ENCODE measurements at regions not wholly inside any gene's neighbourhood (a gene's known extent, or its start where the extent isn't known, plus 50 kb on each side); places are given as distances from the start of the nearest gene placed in this dataset.

GRCh38 chr1:213389061-213389581 lies 338.1 kb downstream of the RPS6KC1 start:
- in situ Hi-C loops (cut with MboI; ENCODE audit: low sequenced_read_pairs, unreplicated experiment): no loop called here
- TF ChIP-seq, protein P1, sequence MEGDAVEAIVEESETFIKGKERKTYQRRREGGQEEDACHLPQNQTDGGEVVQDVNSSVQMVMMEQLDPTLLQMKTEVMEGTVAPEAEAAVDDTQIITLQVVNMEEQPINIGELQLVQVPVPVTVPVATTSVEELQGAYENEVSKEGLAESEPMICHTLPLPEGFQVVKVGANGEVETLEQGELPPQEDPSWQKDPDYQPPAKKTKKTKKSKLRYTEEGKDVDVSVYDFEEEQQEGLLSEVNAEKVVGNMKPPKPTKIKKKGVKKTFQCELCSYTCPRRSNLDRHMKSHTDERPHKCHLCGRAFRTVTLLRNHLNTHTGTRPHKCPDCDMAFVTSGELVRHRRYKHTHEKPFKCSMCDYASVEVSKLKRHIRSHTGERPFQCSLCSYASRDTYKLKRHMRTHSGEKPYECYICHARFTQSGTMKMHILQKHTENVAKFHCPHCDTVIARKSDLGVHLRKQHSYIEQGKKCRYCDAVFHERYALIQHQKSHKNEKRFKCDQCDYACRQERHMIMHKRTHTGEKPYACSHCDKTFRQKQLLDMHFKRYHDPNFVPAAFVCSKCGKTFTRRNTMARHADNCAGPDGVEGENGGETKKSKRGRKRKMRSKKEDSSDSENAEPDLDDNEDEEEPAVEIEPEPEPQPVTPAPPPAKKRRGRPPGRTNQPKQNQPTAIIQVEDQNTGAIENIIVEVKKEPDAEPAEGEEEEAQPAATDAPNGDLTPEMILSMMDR (IDR thresholded peaks at IDR 0.05; ENCODE audit: borderline replicate concordance, control extremely low read depth, extremely low read depth, insufficient read depth, missing control alignments): no peak
- DNase-seq (ENCODE audit: low spot score): no peak

GRCh38 chr1:213391445-213391844 lies 340.4 kb downstream of the RPS6KC1 start:
- in situ Hi-C loops (cut with MboI; ENCODE audit: low sequenced_read_pairs, unreplicated experiment): no loop called here
- DNase-seq (ENCODE audit: low spot score): no peak
- TF ChIP-seq, protein P1 (IDR thresholded peaks at IDR 0.05; ENCODE audit: borderline replicate concordance, control extremely low read depth, extremely low read depth, insufficient read depth, missing control alignments): no peak

- DNase-seq (ENCODE audit: low spot score): no peak
- in situ Hi-C loops (cut with MboI; ENCODE audit: low sequenced_read_pairs, unreplicated experiment): no loop called here
- TF ChIP-seq, protein P1 (IDR thresholded peaks at IDR 0.05; ENCODE audit: borderline replicate concordance, control extremely low read depth, extremely low read depth, insufficient read depth, missing control alignments): no peak
Observed at GRCh38 chr1:213393860-213394259, 342.8 kb downstream of the RPS6KC1 start.

GRCh38 chr1:213394837-213395236 lies 343.8 kb downstream of the RPS6KC1 start:
- TF ChIP-seq, protein P1 (IDR thresholded peaks at IDR 0.05; ENCODE audit: borderline replicate concordance, control extremely low read depth, extremely low read depth, insufficient read depth, missing control alignments): no peak
- DNase-seq (ENCODE audit: low spot score): no peak
- in situ Hi-C loops (cut with MboI; ENCODE audit: low sequenced_read_pairs, unreplicated experiment): no loop called here

GRCh38 chr1:213397638-213398037 lies 346.6 kb downstream of the RPS6KC1 start:
- DNase-seq (ENCODE audit: low spot score): no peak
- in situ Hi-C loops (cut with MboI; ENCODE audit: low sequenced_read_pairs, unreplicated experiment): no loop called here
- TF ChIP-seq, protein P1 (IDR thresholded peaks at IDR 0.05; ENCODE audit: borderline replicate concordance, control extremely low read depth, extremely low read depth, insufficient read depth, missing control alignments): no peak

- TF ChIP-seq, protein P1 (IDR thresholded peaks at IDR 0.05; ENCODE audit: borderline replicate concordance, control extremely low read depth, extremely low read depth, insufficient read depth, missing control alignments): no peak
- DNase-seq (ENCODE audit: low spot score): no peak
- in situ Hi-C loops (cut with MboI; ENCODE audit: low sequenced_read_pairs, unreplicated experiment): no loop called here
Observed at GRCh38 chr1:213399695-213400094, 348.7 kb downstream of the RPS6KC1 start.
